Heart left ventricle (tissue), 13 donors: ENCODE measurements at regions not wholly inside any gene's neighbourhood (a gene's known extent, or its start where the extent isn't known, plus 50 kb on each side); places are given as distances from the start of the nearest gene placed in this dataset.

Experiments
- CTCF ChIP-seq, 12 donors: fragments of 200-600 bp; sonication (generic) in 4 of 12; IDR thresholded peaks; one replicate each; pipeline versions ENCODE4 v1.5.0 to v1.8.0; 2018 to 2022; ENCODE audit warnings: antibody characterized with exemption in 12 of 12, mild to moderate bottlenecking in 5 of 12
- POLR2A ChIP-seq, 2 donors: fragments of 450-650 bp; IDR thresholded peaks; one replicate each; pipeline ENCODE4 v1.6.1; 2017; ENCODE audit warnings: antibody characterized with exemption in 2 of 2, mild to moderate bottlenecking in 2 of 2, moderate library complexity in 2 of 2
- donor health status: ischemic (EF 13 %, LVEDD 7.1; RV severe dilation, severe dysfunction).
- donor health status: DM: no; HTN: yes; CAD: no.
- donor health status: DM: no; HTN: no; CAD: no.
- donor health status: ischemic (EF 25% LVEDD 6.9; RV normal size, moderate dysfunction).
- donor health status: ischemic (EF 25% LVEDD 5.7; RV mildly dilated, moderate dysfunction).
- donor health status: ischemic (EF 35%, LVEDD 5.7; RV mildly dilated, moderate dysfunction).
- donor health status: nonischemic (EF 11% LVEDD 7.7; RV severe dilation, severe dysfunction).
- donor health status: DM: yes; HTN: yes; CAD: no.
- donor health status: PGD.
- donor health status: ischemic (EF 29% LVEDD 5.4; RV normal size, mild dysfunction).
- donor health status: nonischemic (EF 23%, LVEDD 6.1; RV moderate dilation, normal function).

DNA sequence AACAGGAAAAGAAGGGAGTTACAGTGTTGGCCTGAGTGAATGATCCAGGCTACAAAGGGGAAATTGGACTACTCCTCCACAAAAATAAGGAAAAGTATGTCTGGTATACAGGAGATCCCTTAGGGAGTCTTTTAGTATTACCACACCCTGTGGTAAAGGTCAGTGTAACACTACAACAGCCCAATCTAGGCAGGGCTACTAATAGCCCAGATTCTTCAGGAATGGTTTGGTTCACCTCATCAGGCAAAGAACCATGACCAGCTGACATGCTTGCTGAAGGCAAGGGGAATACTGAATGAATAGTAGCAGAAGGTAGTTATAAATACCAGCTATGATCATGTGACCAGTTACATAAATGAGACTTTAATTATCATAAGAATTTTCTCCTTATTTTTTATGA lies 372.6 kb upstream of the ATP11B start:
- no peak for TF ChIP-seq CTCF (IDR thresholded peaks at IDR 0.05)
- TF ChIP-seq POLR2A (IDR thresholded peaks at IDR 0.05) = no peak
